ENCODE measurements at regions not wholly inside any gene's neighbourhood (a gene's known extent, or its start where the extent isn't known, plus 50 kb on each side); places are given as distances from the start of the nearest gene placed in this dataset.

DNA sequence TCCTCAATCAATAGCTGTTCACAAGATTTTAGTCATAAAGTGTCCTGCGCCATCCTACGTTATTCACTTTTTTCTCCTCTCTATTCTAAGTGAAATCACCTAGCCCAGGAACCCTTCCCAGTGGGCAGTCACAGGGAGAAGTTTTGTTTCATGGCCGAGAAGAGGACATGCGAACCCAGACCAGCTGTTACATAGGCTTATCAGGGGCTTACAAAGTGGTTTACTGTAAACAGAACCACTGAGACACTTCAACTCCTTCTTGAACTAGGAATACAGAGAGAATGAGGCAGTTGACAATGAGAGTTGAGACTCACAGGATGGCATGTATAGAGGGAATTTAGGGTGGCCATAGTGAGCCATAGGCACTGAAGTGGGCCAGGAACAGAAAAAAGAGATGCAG is 246.9 kb upstream of the GLI3 start:
- TF ChIP-seq POLR2A (IDR thresholded peaks at IDR 0.05), result no peak
- TF ChIP-seq, protein P1, sequence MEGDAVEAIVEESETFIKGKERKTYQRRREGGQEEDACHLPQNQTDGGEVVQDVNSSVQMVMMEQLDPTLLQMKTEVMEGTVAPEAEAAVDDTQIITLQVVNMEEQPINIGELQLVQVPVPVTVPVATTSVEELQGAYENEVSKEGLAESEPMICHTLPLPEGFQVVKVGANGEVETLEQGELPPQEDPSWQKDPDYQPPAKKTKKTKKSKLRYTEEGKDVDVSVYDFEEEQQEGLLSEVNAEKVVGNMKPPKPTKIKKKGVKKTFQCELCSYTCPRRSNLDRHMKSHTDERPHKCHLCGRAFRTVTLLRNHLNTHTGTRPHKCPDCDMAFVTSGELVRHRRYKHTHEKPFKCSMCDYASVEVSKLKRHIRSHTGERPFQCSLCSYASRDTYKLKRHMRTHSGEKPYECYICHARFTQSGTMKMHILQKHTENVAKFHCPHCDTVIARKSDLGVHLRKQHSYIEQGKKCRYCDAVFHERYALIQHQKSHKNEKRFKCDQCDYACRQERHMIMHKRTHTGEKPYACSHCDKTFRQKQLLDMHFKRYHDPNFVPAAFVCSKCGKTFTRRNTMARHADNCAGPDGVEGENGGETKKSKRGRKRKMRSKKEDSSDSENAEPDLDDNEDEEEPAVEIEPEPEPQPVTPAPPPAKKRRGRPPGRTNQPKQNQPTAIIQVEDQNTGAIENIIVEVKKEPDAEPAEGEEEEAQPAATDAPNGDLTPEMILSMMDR (IDR thresholded peaks at IDR 0.05 in 4 of 5, conservative IDR thresholded peaks at IDR 0.05 in 1 of 5), result no peak

All from gastrocnemius medialis (tissue), 4 donors.